Upper lobe of left lung (tissue), 6 donors: ENCODE measurements at regions not wholly inside any gene's neighbourhood (a gene's known extent, or its start where the extent isn't known, plus 50 kb on each side); places are given as distances from the start of the nearest gene placed in this dataset.

Experiments used
- ATAC-seq, 2 donors: fragments of 200-7000 bp; cut with Tn5 transposase; one replicate each; pipeline ENCODE4 v1.9.1; 2022; ENCODE audit warnings: mild to moderate bottlenecking in 2 of 2, moderate library complexity in 2 of 2; ENCODE audit not compliant: low FRiP score in 2 of 2
- DNase-seq, 2 donors: peaks; one replicate each; pipeline ENCODE4 v3.0.0-alpha.2; 2019 to 2020
- H3K27ac ChIP-seq, 4 donors: fragments of 200-600 bp; sonication (generic); one replicate each; pipeline ENCODE4 v1.5.1; 2016 to 2019
- H3K27me3 ChIP-seq, 4 donors: fragments of 200-600 bp; sonication (generic); one replicate each; pipeline ENCODE4 v1.5.1; 2017 to 2019
- H3K36me3 ChIP-seq, 4 donors: fragments of 200-600 bp; sonication (generic); one replicate each; pipeline ENCODE4 v1.5.1; 2016 to 2019
- H3K4me1 ChIP-seq, 4 donors: fragments of 200-600 bp; sonication (generic); one replicate each; pipeline ENCODE4 v1.5.1; 2018 to 2019
- H3K4me3 ChIP-seq, 4 donors: fragments of 200-600 bp; sonication (generic); one replicate each; pipeline ENCODE4 v1.5.1; 2017 to 2019; ENCODE audit warnings: mild to moderate bottlenecking in 2 of 4, moderate library complexity in 1 of 4
- H3K9me3 ChIP-seq, 4 donors: fragments of 200-600 bp; sonication (generic); one replicate each; pipeline ENCODE4 v1.5.1; 2018 to 2019
- EP300 ChIP-seq, 4 donors: sonication (generic); formaldehyde crosslinking; IDR thresholded peaks; one replicate each; pipeline ENCODE4 v1.5.1; 2017; ENCODE audit warnings: antibody characterized with exemption in 4 of 4, control low read depth in 2 of 4
- POLR2A ChIP-seq, 4 donors: fragments of 450-650 bp; IDR thresholded peaks; one replicate each; pipeline ENCODE4 v1.5.1; 2016 to 2017; ENCODE audit warnings: antibody characterized with exemption in 4 of 4, mild to moderate bottlenecking in 2 of 4
- POLR2AphosphoS5 ChIP-seq, 2 donors: sonication (generic); formaldehyde crosslinking; IDR thresholded peaks; one replicate each; pipeline ENCODE4 v1.5.1; 2017; ENCODE audit warnings: antibody characterized with exemption in 2 of 2
- WGBS, 2 donors: methylation state at CpG; one replicate each; pipeline ENCODE4 v1.1.5; 2017 to 2018; 5-methylcytosine and 5-hydroxymethylcytosine counted together
- small RNA-seq, 4 donors: library from RNA; depleted of rRNA; stranded (forward); fragments of <200 nt; gene quantifications; one replicate each; pipeline ENCODE3, GENCODE V24; 2016
- TF ChIP-seq, protein P1 (sequence below), 6 experiments: fragments of 450-650 bp in 4 of 6; fragments of 200-600 bp in 2 of 6; sonication (generic) in 2 of 6; IDR thresholded peaks; one replicate each; pipeline ENCODE4 v1.5.1; 2016 to 2019; ENCODE audit warnings: antibody characterized with exemption in 6 of 6
- donor health status: DM: no; HTN: no; CAD: no; lungs with moderate emphysema.
- donor health status: DM: no; HTN: yes; CAD: no; lungs with severe emphysema.

DNA sequence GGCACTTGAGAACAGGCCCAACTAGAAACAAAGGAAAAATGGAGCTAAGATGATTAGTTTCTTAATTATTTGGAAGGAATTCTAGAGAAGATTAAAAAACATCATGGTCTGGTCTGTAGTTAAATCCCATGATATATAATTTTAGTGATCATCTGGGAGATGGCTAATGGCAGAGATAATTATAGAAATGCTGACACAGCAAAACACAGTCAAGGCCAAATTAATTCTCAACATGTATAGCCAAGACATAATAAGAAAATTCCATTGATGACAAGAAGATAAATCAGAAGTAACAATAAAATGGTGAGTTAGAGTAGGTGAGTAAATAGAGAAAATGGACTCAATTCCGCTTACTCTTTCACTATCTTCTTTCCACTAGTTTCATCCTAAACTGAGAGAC lies 59.2 kb upstream of the ITGA4 start:
- DNase-seq = no peak
- 84 to 96% methylated on average over 1 of the region's 1 CpG for WGBS, 2 donors
- ATAC-seq = no peak
- Histone ChIP-seq H3K27me3 (no peaks in the 10 kb centered on the region), H3K4me1 (peaks cover 4 to 17% (median 9%) of the 10 kb centered on the region in 4 donors), H3K4me3 (no peak overlapping the region), H3K36me3 (no peaks in the 10 kb centered on the region), H3K9me3 (no peaks in the 10 kb centered on the region), H3K27ac (no peak overlapping the region)
- TF ChIP-seq EP300 (IDR thresholded peaks at IDR 0.05) (no peak), POLR2AphosphoS5 (IDR thresholded peaks at IDR 0.05) (no peak), POLR2A (IDR thresholded peaks at IDR 0.05) (no peak)
- TF ChIP-seq, protein P1, sequence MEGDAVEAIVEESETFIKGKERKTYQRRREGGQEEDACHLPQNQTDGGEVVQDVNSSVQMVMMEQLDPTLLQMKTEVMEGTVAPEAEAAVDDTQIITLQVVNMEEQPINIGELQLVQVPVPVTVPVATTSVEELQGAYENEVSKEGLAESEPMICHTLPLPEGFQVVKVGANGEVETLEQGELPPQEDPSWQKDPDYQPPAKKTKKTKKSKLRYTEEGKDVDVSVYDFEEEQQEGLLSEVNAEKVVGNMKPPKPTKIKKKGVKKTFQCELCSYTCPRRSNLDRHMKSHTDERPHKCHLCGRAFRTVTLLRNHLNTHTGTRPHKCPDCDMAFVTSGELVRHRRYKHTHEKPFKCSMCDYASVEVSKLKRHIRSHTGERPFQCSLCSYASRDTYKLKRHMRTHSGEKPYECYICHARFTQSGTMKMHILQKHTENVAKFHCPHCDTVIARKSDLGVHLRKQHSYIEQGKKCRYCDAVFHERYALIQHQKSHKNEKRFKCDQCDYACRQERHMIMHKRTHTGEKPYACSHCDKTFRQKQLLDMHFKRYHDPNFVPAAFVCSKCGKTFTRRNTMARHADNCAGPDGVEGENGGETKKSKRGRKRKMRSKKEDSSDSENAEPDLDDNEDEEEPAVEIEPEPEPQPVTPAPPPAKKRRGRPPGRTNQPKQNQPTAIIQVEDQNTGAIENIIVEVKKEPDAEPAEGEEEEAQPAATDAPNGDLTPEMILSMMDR (IDR thresholded peaks at IDR 0.05) = no peak

DNA sequence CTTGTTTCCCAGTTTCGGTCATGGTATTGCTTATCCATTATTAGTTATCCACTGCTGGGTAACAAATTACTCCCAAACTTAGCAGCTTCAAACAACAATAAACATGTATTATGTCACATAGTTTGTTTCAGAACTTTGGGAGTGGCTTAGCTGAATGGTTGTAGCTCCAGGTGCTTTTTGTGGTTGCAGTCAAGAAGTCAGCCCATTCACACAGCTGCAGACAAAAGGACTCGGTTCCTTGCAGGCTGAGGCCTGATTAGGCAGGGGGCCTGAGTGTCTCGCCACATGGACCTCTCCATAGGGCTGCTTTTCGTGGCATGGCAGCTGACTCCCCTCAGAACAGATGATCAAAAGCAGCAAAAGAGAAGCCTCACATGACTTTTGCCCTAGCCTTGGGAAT lies 58.2 kb upstream of the ITGA4 start:
- Histone ChIP-seq H3K27me3 (no peaks in the 10 kb centered on the region), H3K4me1 (peaks cover 0 to 8% (median 4%) of the 10 kb centered on the region in 4 donors), H3K4me3 (no peak overlapping the region), H3K36me3 (no peaks in the 10 kb centered on the region), H3K9me3 (no peaks in the 10 kb centered on the region), H3K27ac (no peak overlapping the region)
- ATAC-seq (no peak), DNase-seq (no peak)
- TF ChIP-seq EP300 (IDR thresholded peaks at IDR 0.05) (no peak), POLR2A (IDR thresholded peaks at IDR 0.05) (no peak), POLR2AphosphoS5 (IDR thresholded peaks at IDR 0.05) (no peak)
- TF ChIP-seq, protein P1 (IDR thresholded peaks at IDR 0.05) = no peak
- WGBS, 2 donors = 90 to 93% methylated on average over 3 to 4 of the region's 4 CpGs

DNA sequence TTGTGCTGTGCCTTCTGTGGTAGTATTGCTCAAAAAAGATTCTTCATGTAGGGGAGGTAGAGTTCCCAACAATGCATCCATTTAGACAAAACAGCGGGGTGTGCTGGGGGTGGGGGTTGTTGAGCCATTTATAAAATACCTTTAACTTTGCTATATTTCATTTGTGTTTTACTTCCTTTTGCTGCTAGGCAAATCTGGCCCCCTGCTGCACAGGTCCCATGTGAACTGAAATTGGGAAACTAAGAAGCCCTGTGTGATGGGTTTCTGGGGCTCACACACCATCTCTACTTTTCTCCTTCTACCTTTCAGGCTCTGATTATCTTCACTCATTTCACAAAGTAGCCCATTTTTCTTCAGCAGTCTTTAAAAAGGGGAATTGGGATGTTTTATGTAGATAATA lies 52.7 kb upstream of the ITGA4 start:
- no peak for DNase-seq
- TF ChIP-seq EP300 (IDR thresholded peaks at IDR 0.05) (no peak), POLR2AphosphoS5 (IDR thresholded peaks at IDR 0.05) (no peak), POLR2A (IDR thresholded peaks at IDR 0.05) (no peak)
- TF ChIP-seq, protein P1 (IDR thresholded peaks at IDR 0.05) = no peak
- Histone ChIP-seq H3K9me3 (no peaks in the 10 kb centered on the region), H3K27me3 (no peaks in the 10 kb centered on the region), H3K36me3 (no peaks in the 10 kb centered on the region), H3K4me1 (peaks cover 0 to 10% (median 2%) of the 10 kb centered on the region in 4 donors), H3K4me3 (no peak overlapping the region), H3K27ac (no peak overlapping the region)
- no peak for ATAC-seq
- 90 to 95% methylated on average over 1 of the region's 1 CpG for WGBS, 2 donors

DNA sequence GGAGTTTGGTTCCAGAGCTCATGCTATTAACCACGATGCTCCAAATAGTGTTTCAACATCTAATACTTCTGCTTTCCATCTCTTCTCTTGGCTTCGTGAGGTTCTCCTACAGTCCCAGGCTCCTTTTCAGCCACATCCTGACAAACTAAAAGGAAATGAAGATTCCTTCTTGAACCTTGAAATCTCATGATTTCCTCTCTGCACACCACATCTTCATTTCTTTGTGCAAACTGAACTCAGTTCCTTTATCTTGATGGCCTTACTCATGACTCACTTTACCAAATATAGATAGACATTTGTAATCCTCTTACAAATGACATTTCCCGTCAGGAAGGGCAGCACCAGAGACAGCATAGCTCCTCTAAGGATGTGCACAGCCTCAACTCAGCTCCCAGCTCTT lies 50.0 kb upstream of the ITGA4 start:
- H3K9me3 ChIP-seq = no peaks in the 10 kb centered on the region
- TF ChIP-seq POLR2AphosphoS5 (IDR thresholded peaks at IDR 0.05) (no peak), POLR2A (IDR thresholded peaks at IDR 0.05) (no peak), EP300 (IDR thresholded peaks at IDR 0.05) (peak in 1 of 4 donors; percentile 18)
- TF ChIP-seq, protein P1 (IDR thresholded peaks at IDR 0.05) = no peak
- H3K27ac ChIP-seq = no peak overlapping the region
- no peak for DNase-seq
- H3K4me3 ChIP-seq = no peak overlapping the region
- H3K36me3 ChIP-seq = no peaks in the 10 kb centered on the region
- WGBS, 2 donors = 61 to 64% methylated on average over 3 of the region's 3 CpGs
- H3K4me1 ChIP-seq = peaks cover 0 to 10% (median 2%) of the 10 kb centered on the region in 4 donors
- ATAC-seq = peak; percentile 22 to 77
- H3K27me3 ChIP-seq = no peaks in the 10 kb centered on the region

Small RNAs in the stretch of these regions (small RNA-seq; reads per million reads assigned to genes)
- 0 to 0.06 (median 0) reads per million in 4 donors for gene MIR4437
